Fibroblast of lung (primary cell): ENCODE measurements at regions not wholly inside any gene's neighbourhood (a gene's known extent, or its start where the extent isn't known, plus 50 kb on each side); places are given as distances from the start of the nearest gene placed in this dataset.

Experiments
- DNase-seq, 2 donors: peaks; one replicate each; pipeline versions ENCODE4 v3.0.0 to v3.0.0-alpha.2; 2010; ENCODE audit warnings: low read depth in 2 of 2
- H2AFZ ChIP-seq: 2 replicates; pipeline ENCODE4 v1.5.1; 2012; ENCODE audit warnings: low read length, control low read depth, inconsistent platforms
- H3K27ac ChIP-seq: 2 replicates; pipeline ENCODE4 v1.5.1; 2011; ENCODE audit warnings: low read length, control low read depth; ENCODE audit not compliant: insufficient read depth
- H3K27me3 ChIP-seq: 2 replicates; pipeline ENCODE4 v1.5.1; 2011; ENCODE audit warnings: mild to moderate bottlenecking, low read length; ENCODE audit not compliant: control insufficient read depth, insufficient read depth
- H3K36me3 ChIP-seq: 2 replicates; pipeline ENCODE4 v1.5.1; 2011; ENCODE audit warnings: low read length; ENCODE audit not compliant: control insufficient read depth, insufficient read depth
- H3K4me1 ChIP-seq: 2 replicates; pipeline ENCODE4 v1.5.1; 2011; ENCODE audit warnings: low read length; ENCODE audit not compliant: control insufficient read depth, insufficient read depth; ENCODE audit errors: extremely low read depth
- H3K4me2 ChIP-seq: 2 replicates; pipeline ENCODE4 v1.5.1; 2011; ENCODE audit warnings: low read length, control low read depth; ENCODE audit not compliant: insufficient read depth; ENCODE audit errors: extremely low read depth
- H3K4me3 ChIP-seq, 4 experiments: fragments of 200-600 bp in 1 of 4; sonication (generic) in 1 of 4; replicated peaks in 1 of 4; 2 replicates each; pipeline ENCODE4 v1.5.1; 2011 to 2016; ENCODE audit warnings: low read length in 4 of 4, low read depth in 3 of 4, mild to moderate bottlenecking in 3 of 4, control low read depth in 2 of 4, inconsistent platforms in 1 of 4, mixed read lengths in 1 of 4; ENCODE audit not compliant: insufficient read depth in 1 of 4; ENCODE audit errors: control extremely low read depth in 1 of 4
- H3K79me2 ChIP-seq: 2 replicates; pipeline ENCODE4 v1.5.1; 2012; ENCODE audit warnings: mild to moderate bottlenecking, low read length, inconsistent platforms; ENCODE audit not compliant: control insufficient read depth, insufficient read depth
- H3K9ac ChIP-seq: 2 replicates; pipeline ENCODE4 v1.5.1; 2011; ENCODE audit warnings: mild to moderate bottlenecking, low read length, control low read depth; ENCODE audit not compliant: insufficient read depth
- H3K9me3 ChIP-seq: 2 replicates; pipeline ENCODE4 v1.5.1; 2012; ENCODE audit warnings: low read depth, low read length; ENCODE audit not compliant: control insufficient read depth, insufficient read depth
- H4K20me1 ChIP-seq: 2 replicates; pipeline ENCODE4 v1.5.1; 2011; ENCODE audit warnings: low read length; ENCODE audit not compliant: control insufficient read depth, insufficient read depth; ENCODE audit errors: extremely low read depth
- EZH2 ChIP-seq: IDR thresholded peaks from 2 replicates; pipeline ENCODE4 v1.5.1; 2012; ENCODE audit warnings: low read length, control low read depth, mild to moderate bottlenecking; ENCODE audit errors: missing control alignments
- TF ChIP-seq, protein P1 (sequence below), 2 donors: IDR thresholded peaks in 1 of 2; conservative IDR thresholded peaks in 1 of 2; 1 replicate in 1 of 2; 2 replicates in 1 of 2; pipeline ENCODE4 v1.5.1; 2011 to 2012; ENCODE audit warnings: low read length in 2 of 2, control low read depth in 1 of 2, inconsistent platforms in 1 of 2, low read depth in 1 of 2, mild to moderate bottlenecking in 1 of 2

DNA sequence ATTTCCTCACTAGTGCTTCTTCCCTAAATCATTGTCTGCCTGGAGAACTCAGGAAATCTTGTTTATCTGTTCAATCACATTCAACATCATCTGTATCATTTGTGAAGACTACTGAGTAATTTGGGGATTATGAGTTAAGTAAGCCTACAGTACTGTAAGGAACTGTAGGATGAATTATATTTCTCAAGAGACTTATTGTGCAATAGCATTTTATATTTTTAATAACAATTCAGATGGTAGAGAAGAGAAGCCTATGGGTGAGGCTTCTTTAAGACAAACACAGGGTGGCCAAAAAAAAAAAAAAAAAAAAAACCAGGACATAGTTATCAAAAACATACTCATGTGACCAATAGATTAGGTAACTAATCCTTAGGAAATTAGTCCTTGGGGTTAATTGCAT lies 282.7 kb downstream of the FAM181B start:
- no peak for DNase-seq
- H3K4me1 ChIP-seq = no peaks in the 10 kb centered on the region
- no peak overlapping the region for H2AFZ ChIP-seq
- no peak overlapping the region for H3K4me2 ChIP-seq
- no peaks in the 10 kb centered on the region for H3K9me3 ChIP-seq
- no peak overlapping the region for H3K27ac ChIP-seq
- TF ChIP-seq, protein P1, sequence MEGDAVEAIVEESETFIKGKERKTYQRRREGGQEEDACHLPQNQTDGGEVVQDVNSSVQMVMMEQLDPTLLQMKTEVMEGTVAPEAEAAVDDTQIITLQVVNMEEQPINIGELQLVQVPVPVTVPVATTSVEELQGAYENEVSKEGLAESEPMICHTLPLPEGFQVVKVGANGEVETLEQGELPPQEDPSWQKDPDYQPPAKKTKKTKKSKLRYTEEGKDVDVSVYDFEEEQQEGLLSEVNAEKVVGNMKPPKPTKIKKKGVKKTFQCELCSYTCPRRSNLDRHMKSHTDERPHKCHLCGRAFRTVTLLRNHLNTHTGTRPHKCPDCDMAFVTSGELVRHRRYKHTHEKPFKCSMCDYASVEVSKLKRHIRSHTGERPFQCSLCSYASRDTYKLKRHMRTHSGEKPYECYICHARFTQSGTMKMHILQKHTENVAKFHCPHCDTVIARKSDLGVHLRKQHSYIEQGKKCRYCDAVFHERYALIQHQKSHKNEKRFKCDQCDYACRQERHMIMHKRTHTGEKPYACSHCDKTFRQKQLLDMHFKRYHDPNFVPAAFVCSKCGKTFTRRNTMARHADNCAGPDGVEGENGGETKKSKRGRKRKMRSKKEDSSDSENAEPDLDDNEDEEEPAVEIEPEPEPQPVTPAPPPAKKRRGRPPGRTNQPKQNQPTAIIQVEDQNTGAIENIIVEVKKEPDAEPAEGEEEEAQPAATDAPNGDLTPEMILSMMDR (conservative IDR thresholded peaks at IDR 0.05 in 1 of 2, IDR thresholded peaks at IDR 0.05 in 1 of 2; ENCODE audit: low read depth in 1 of 2, low read length in 2 of 2) = no peak
- no peak for TF ChIP-seq EZH2
- no peaks in the 10 kb centered on the region for H3K27me3 ChIP-seq
- H4K20me1 ChIP-seq = no peaks in the 10 kb centered on the region
- no peaks in the 10 kb centered on the region for H3K79me2 ChIP-seq
- H3K4me3 ChIP-seq = no peak overlapping the region
- no peak overlapping the region for H3K9ac ChIP-seq
- no peaks in the 10 kb centered on the region for H3K36me3 ChIP-seq

DNA sequence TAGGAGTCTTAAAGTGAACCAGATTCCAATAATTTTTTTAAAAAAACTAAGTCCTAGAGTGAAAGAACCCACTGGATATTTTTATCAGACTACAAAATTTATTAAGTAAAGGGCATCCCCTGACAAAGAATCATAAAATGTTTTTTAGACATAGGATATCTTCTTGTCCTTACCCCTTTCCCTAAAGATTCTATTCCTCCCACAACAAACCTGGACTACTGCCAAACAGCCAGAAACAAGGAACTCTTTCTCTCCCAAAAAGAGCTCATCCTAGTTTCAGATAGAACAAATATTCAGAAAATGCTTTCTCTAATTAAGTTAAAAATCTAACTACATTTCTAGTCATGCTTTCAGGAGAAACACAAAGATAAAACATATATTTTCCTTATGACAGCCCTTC lies 327.1 kb downstream of the FAM181B start:
- Histone ChIP-seq H3K27ac (no peak overlapping the region), H3K9me3 (no peaks in the 10 kb centered on the region), H2AFZ (no peak overlapping the region), H3K4me2 (no peak overlapping the region), H3K27me3 (no peaks in the 10 kb centered on the region), H3K9ac (no peak overlapping the region), H3K4me3 (no peak overlapping the region), H3K79me2 (no peaks in the 10 kb centered on the region), H3K36me3 (no peaks in the 10 kb centered on the region), H4K20me1 (no peaks in the 10 kb centered on the region), H3K4me1 (no peaks in the 10 kb centered on the region)
- TF ChIP-seq EZH2 = no peak
- TF ChIP-seq, protein P1 (conservative IDR thresholded peaks at IDR 0.05 in 1 of 2, IDR thresholded peaks at IDR 0.05 in 1 of 2; ENCODE audit: low read depth in 1 of 2, low read length in 2 of 2) = no peak
- no peak for DNase-seq

DNA sequence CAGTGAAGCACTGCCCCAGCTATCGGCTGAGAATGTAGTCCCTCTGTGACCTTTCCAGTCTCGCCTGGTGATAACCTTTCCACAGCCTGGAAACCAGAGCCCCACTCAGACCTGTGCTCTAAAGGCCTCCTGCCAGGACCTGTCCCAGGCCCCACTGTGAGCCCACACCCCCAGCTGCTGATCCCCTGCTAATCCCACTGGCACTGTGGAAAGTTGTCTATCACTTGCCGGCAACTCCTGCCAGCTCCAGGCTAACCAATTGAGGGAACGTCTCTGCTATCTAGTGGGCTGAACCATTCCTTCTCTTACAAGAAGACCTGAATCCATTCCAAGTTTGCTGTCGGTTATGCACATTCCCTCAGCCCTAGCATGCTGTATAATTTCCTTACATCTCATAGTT lies 328.2 kb downstream of the FAM181B start:
- no peak overlapping the region for H2AFZ ChIP-seq
- H3K9ac ChIP-seq = no peak overlapping the region
- no peaks in the 10 kb centered on the region for H3K9me3 ChIP-seq
- no peaks in the 10 kb centered on the region for H3K79me2 ChIP-seq
- H3K27me3 ChIP-seq = no peaks in the 10 kb centered on the region
- H3K36me3 ChIP-seq = no peaks in the 10 kb centered on the region
- H3K4me3 ChIP-seq = no peak overlapping the region
- TF ChIP-seq, protein P1 (conservative IDR thresholded peaks at IDR 0.05 in 1 of 2, IDR thresholded peaks at IDR 0.05 in 1 of 2; ENCODE audit: low read depth in 1 of 2, low read length in 2 of 2) = no peak
- no peak for TF ChIP-seq EZH2
- H4K20me1 ChIP-seq = no peaks in the 10 kb centered on the region
- no peak overlapping the region for H3K4me2 ChIP-seq
- no peak overlapping the region for H3K27ac ChIP-seq
- DNase-seq = no peak
- no peaks in the 10 kb centered on the region for H3K4me1 ChIP-seq
